Endothelial cell (in vitro differentiated cells): ENCODE measurements at regions not wholly inside any gene's neighbourhood (a gene's known extent, or its start where the extent isn't known, plus 50 kb on each side); places are given as distances from the start of the nearest gene placed in this dataset.

ENCODE experiments used
- DNase-seq: peaks from one replicate; pipeline ENCODE4 v3.0.0; 2021; ENCODE audit warnings: low spot score
- H3K27ac Mint-ChIP-seq: one replicate; pipeline ENCODE4 v1.8.0; 2021; ENCODE audit warnings: mixed read lengths, inconsistent platforms; ENCODE audit not compliant: unreplicated experiment
- H3K27me3 Mint-ChIP-seq: one replicate; pipeline ENCODE4 v1.8.0; 2021; ENCODE audit warnings: mild to moderate bottlenecking, moderate library complexity, mixed read lengths, inconsistent platforms; ENCODE audit not compliant: unreplicated experiment
- H3K36me3 Mint-ChIP-seq: one replicate; pipeline ENCODE4 v1.8.0; 2021; ENCODE audit warnings: mild to moderate bottlenecking, low read depth, mixed read lengths, inconsistent platforms; ENCODE audit not compliant: unreplicated experiment
- H3K4me1 Mint-ChIP-seq: one replicate; pipeline ENCODE4 v1.8.0; 2021; ENCODE audit warnings: mild to moderate bottlenecking, mixed read lengths, inconsistent platforms; ENCODE audit not compliant: unreplicated experiment
- H3K4me3 Mint-ChIP-seq: one replicate; pipeline ENCODE4 v1.8.0; 2021; ENCODE audit warnings: mild to moderate bottlenecking, mixed read lengths, inconsistent platforms; ENCODE audit not compliant: unreplicated experiment
- H3K9me3 Mint-ChIP-seq: one replicate; pipeline ENCODE4 v1.8.0; 2021; ENCODE audit warnings: mixed read lengths, inconsistent platforms; ENCODE audit not compliant: unreplicated experiment
- TF ChIP-seq, protein P1 (sequence below): fragments of 200-600 bp; sonication (generic); IDR thresholded peaks from one replicate; pipeline ENCODE4 v1.5.0; 2021; ENCODE audit warnings: antibody characterized with exemption; ENCODE audit not compliant: unreplicated experiment

DNA sequence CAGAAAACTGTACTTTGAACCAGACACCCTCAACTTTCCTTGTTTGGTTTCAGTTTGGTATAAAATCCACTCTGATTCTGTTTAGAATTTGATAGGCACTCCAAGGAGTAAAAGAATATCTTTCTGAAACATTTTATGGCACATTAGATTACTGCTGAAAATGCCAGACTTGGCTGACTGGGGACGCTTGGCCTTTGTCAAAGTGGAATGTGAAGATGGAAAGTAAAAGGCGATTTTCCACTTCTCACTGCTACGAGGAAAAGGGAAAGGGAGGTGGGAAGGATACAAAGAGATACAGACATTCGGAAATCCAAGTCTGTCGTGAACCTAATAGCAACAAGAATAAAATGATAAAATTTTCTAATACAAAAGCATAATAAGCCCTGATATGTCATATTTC lies 203.9 kb downstream of the DMRT2 start:
- H3K9me3 Mint-ChIP-seq: no peaks in the 10 kb centered on the region
- no peaks in the 10 kb centered on the region for H3K27me3 Mint-ChIP-seq
- H3K4me1 Mint-ChIP-seq: no peaks in the 10 kb centered on the region
- H3K36me3 Mint-ChIP-seq: no peaks in the 10 kb centered on the region
- no peak for DNase-seq
- no peak overlapping the region for H3K4me3 Mint-ChIP-seq
- TF ChIP-seq, protein P1, sequence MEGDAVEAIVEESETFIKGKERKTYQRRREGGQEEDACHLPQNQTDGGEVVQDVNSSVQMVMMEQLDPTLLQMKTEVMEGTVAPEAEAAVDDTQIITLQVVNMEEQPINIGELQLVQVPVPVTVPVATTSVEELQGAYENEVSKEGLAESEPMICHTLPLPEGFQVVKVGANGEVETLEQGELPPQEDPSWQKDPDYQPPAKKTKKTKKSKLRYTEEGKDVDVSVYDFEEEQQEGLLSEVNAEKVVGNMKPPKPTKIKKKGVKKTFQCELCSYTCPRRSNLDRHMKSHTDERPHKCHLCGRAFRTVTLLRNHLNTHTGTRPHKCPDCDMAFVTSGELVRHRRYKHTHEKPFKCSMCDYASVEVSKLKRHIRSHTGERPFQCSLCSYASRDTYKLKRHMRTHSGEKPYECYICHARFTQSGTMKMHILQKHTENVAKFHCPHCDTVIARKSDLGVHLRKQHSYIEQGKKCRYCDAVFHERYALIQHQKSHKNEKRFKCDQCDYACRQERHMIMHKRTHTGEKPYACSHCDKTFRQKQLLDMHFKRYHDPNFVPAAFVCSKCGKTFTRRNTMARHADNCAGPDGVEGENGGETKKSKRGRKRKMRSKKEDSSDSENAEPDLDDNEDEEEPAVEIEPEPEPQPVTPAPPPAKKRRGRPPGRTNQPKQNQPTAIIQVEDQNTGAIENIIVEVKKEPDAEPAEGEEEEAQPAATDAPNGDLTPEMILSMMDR: no peak
- H3K27ac Mint-ChIP-seq: no peak overlapping the region

DNA sequence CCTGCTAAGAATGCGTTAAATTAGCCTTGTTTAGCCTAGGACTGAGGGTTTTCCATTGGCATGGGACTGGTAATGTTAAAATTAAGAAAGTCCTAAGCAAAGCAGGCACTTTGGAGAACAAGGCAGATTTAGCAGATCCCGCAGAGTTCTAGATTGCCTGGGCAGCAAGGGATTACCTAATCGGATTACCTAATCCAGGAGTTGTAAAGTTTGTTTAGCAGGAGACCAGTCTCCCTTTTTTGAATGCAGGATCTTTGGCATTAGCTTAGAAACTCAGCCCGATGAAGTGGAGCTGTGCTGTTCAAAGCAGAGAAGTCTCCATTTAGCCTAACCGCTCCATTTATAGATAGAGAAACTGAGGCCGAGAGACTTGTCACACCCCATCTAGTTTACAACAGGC lies 206.0 kb downstream of the DMRT2 start:
- Mint-ChIP-seq H3K27me3 (no peaks in the 10 kb centered on the region), H3K27ac (no peak overlapping the region), H3K4me1 (no peaks in the 10 kb centered on the region), H3K4me3 (no peak overlapping the region), H3K36me3 (no peaks in the 10 kb centered on the region), H3K9me3 (no peaks in the 10 kb centered on the region)
- TF ChIP-seq, protein P1: no peak
- DNase-seq: no peak

DNA sequence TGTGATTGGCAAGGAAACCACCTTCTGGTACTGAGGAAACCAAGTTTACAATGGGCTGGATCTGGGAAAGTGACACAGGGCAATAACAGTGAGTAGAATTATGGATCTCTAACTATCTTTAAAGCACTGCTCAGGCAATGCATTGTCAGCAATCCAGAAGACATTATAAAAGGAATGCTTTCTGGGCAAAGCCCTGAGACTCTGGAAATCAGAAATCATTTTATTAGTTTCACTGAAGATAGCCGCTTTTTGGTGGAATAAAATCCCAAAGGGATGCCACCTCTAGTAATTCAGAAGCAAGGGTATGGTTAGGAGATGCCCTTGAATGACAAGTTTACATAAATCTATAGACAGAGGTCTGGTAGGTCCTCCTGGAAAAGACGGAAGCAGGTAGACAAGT lies 211.1 kb downstream of the DMRT2 start:
- no peaks in the 10 kb centered on the region for H3K27me3 Mint-ChIP-seq
- no peak overlapping the region for H3K4me3 Mint-ChIP-seq
- DNase-seq: no peak
- no peaks in the 10 kb centered on the region for H3K4me1 Mint-ChIP-seq
- H3K36me3 Mint-ChIP-seq: no peaks in the 10 kb centered on the region
- TF ChIP-seq, protein P1: no peak
- no peaks in the 10 kb centered on the region for H3K9me3 Mint-ChIP-seq
- no peak overlapping the region for H3K27ac Mint-ChIP-seq

DNA sequence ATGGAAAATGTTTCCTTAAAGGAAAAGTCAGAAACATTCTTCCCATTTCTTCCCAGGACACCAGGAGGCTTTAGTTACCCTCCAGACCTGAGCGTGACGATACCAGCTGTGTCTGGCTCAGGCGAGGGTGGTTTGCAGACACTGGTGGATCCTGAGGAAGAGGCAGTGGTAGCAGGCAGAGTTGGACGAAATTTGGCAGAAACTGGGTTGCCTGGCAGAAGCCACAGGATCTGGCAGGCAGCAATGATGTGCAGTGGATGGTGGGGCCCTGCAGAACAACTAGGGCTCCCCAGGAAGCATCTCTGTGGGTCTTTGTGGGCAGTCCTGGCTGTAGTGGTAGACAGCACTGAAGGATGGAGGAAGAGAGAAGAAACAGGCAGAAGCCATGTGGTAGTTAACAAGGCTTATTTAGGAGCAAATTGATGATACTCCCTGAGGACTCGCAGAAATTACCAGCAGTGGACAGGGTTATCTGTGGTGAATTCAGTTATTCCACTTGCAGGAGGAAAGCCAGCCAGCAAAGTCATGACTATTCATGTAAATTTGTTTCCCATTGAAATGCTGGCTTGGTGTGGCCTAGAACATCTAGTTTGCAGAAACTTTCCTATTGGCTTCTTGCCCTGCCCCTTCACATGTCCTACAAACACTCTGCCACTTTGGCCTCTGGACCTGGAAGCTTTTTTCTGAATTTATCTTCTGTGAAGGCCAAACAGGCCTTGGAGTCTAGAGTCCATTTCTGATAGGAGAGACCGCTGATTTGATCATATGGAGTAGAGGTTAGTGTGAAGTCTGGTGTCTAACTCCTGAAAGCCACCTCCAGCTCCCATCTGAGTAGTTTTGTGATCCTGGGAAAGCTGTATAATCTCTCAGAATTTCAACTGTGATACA lies 212.0 kb downstream of the DMRT2 start:
- no peak for DNase-seq
- Mint-ChIP-seq H3K4me3 (no peak overlapping the region), H3K9me3 (no peaks in the 10 kb centered on the region), H3K4me1 (no peaks in the 10 kb centered on the region), H3K27me3 (no peaks in the 10 kb centered on the region), H3K27ac (no peak overlapping the region), H3K36me3 (no peaks in the 10 kb centered on the region)
- TF ChIP-seq, protein P1: no peak

DNA sequence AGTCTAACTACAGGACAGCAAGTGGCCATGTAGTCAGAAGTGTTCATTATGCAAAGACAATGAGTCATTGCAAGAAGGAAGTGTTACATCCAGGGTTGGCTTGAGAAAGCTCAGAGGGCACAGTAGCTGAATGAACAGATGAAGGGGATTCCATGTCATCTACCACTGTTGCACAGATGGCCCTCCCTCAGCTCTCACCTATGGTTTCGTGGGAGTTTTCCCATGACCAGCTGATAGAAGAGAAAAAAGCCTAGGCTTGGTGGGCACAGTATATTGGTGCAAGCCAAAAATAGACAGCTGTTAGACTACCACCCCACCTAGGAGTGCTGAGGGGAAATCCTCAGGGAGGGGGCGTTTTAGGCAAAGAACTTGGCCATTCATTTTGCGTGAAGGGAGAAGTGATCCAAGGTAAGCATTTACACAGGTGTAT lies 217.0 kb downstream of the DMRT2 start:
- no peak for DNase-seq
- H3K9me3 Mint-ChIP-seq: no peaks in the 10 kb centered on the region
- peaks cover 2% of the 10 kb centered on the region for H3K27me3 Mint-ChIP-seq
- TF ChIP-seq, protein P1: no peak
- no peaks in the 10 kb centered on the region for H3K36me3 Mint-ChIP-seq
- H3K4me3 Mint-ChIP-seq: no peak overlapping the region
- no peak overlapping the region for H3K27ac Mint-ChIP-seq
- no peaks in the 10 kb centered on the region for H3K4me1 Mint-ChIP-seq
